A673 (cell line): ENCODE measurements at regions not wholly inside any gene's neighbourhood (a gene's known extent, or its start where the extent isn't known, plus 50 kb on each side); places are given as distances from the start of the nearest gene placed in this dataset.

Experiments
- BruUV-seq: library from RNA; stranded (reverse); fragments of 400-500 nt; replicated peaks from 2 replicates; lab custom pipeline; 2021; lab: Mats Ljungman, UMichigan
- CTCF ChIA-PET: fragments of 300-600 bp; sonication (Branson Sonifier 250); formaldehyde crosslinking; loops from one replicate; lab custom pipeline; 2022; ENCODE audit warnings: antibody characterized with exemption; lab: Charles Lee
- POLR2A ChIA-PET: fragments of 300-600 bp; sonication (Branson Sonifier 250); formaldehyde crosslinking; loops from one replicate; lab custom pipeline; 2022; ENCODE audit warnings: antibody characterized with exemption; ENCODE audit not compliant: low non-redundant PET; lab: Charles Lee
- DNase-seq: peaks from one replicate; pipeline ENCODE4 v3.0.0-alpha.2; 2015; ENCODE audit warnings: low spot score
- H3K27ac ChIP-seq: fragments of 200-600 bp; sonication (generic); 2 replicates; pipeline ENCODE4 v1.5.1; 2016; ENCODE audit warnings: mixed run types, low read depth, mild to moderate bottlenecking, mixed read lengths, antibody characterized with exemption, low read length; ENCODE audit not compliant: poor library complexity, severe bottlenecking
- H3K27me3 ChIP-seq: fragments of 200-600 bp; sonication (generic); replicated peaks from 2 replicates; pipeline ENCODE4 v1.6.1; 2017; ENCODE audit warnings: mixed run types, low read depth, mild to moderate bottlenecking, mixed read lengths, antibody characterized with exemption, low read length; ENCODE audit not compliant: insufficient read depth, poor library complexity
- H3K36me3 ChIP-seq: fragments of 200-600 bp; sonication (generic); 2 replicates; pipeline ENCODE4 v1.6.1; 2016; ENCODE audit warnings: mixed run types, mild to moderate bottlenecking, mixed read lengths, antibody characterized with exemption, low read length; ENCODE audit not compliant: insufficient read depth, poor library complexity, severe bottlenecking
- H3K4me1 ChIP-seq: fragments of 200-600 bp; sonication (generic); 2 replicates; pipeline ENCODE4 v1.6.1; 2017; ENCODE audit warnings: mixed run types, mild to moderate bottlenecking, mixed read lengths, antibody characterized with exemption, low read length; ENCODE audit not compliant: insufficient read depth, poor library complexity, severe bottlenecking
- H3K4me3 ChIP-seq: fragments of 200-600 bp; sonication (generic); 2 replicates; pipeline ENCODE4 v1.5.1; 2016; ENCODE audit warnings: low read depth, mixed run types, mild to moderate bottlenecking, mixed read lengths, low read length; ENCODE audit not compliant: poor library complexity, severe bottlenecking
- H3K9me3 ChIP-seq: fragments of 200-600 bp; sonication (generic); 2 replicates; pipeline ENCODE4 v1.6.1; 2016; ENCODE audit warnings: mixed run types, low read depth, mild to moderate bottlenecking, mixed read lengths, antibody characterized with exemption, low read length; ENCODE audit not compliant: poor library complexity, severe bottlenecking
- CTCF ChIP-seq: fragments of 300-800, 200-600 bp; sonication (generic); conservative IDR thresholded peaks from 2 replicates; pipeline ENCODE4 v1.5.1; 2017; ENCODE audit warnings: low read depth, mild to moderate bottlenecking, antibody characterized with exemption, low read length, moderate library complexity, mixed read lengths
- EZH2 ChIP-seq: fragments of 200-600 bp; sonication (generic); IDR thresholded peaks from 2 replicates; pipeline ENCODE4 v1.6.1; 2017; ENCODE audit warnings: borderline replicate concordance, low read depth, mild to moderate bottlenecking, mixed read lengths, antibody characterized with exemption, low read length; ENCODE audit not compliant: poor library complexity, severe bottlenecking
- intact Hi-C: fragments of 100-400 bp; cut with micrococcal nuclease; formaldehyde crosslinking; loops from one replicate; pipeline ENCODE4 v1.10.0; 2022; ENCODE audit not compliant: unreplicated experiment

- Histone ChIP-seq H3K27me3 (no peaks in the 10 kb centered on the region), H3K27ac (no peak overlapping the region), H3K36me3 (no peaks in the 10 kb centered on the region), H3K4me1 (no peaks in the 10 kb centered on the region), H3K4me3 (no peak overlapping the region), H3K9me3 (peaks cover 13% of the 10 kb centered on the region)
- BruUV-seq = no TSS peak
- ChIA-PET POLR2A (no interaction called here), CTCF (no interaction called here)
- intact Hi-C loops = no loop called here
- DNase-seq = no peak
- no peak for TF ChIP-seq CTCF
- TF ChIP-seq EZH2 = no peak
These were observed 545.3 kb upstream of the NCAM2 start for GRCh38 chr21:20452935-20453334.

DNA sequence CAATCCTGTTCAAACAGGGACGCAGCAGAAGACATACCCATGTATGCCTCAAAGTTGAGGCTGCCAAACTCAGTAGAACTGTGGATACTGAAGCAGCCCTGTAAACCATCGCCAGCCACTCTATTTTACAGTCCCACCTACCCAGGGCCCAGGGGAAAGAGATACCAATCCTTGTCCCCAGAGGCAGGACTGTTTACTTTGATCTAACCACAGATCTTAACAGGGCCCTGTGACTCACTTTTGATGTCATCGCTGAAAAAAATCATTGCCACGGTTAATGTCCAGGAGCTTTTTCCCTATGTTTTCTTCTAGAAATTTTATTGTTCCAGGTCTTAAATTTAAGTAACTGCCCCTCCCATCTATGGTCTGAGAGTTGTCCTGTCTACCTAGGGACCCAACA lies 538.4 kb upstream of the NCAM2 start:
- Histone ChIP-seq H3K4me1 (no peaks in the 10 kb centered on the region), H3K36me3 (no peaks in the 10 kb centered on the region), H3K4me3 (no peak overlapping the region), H3K9me3 (peaks cover 7% of the 10 kb centered on the region), H3K27ac (no peak overlapping the region), H3K27me3 (no peaks in the 10 kb centered on the region)
- CTCF ChIA-PET = no interaction called here
- intact Hi-C loops = no loop called here
- POLR2A ChIA-PET = no interaction called here
- no peak for DNase-seq
- no peak for TF ChIP-seq EZH2
- TF ChIP-seq CTCF = no peak
- BruUV-seq = no TSS peak

DNA sequence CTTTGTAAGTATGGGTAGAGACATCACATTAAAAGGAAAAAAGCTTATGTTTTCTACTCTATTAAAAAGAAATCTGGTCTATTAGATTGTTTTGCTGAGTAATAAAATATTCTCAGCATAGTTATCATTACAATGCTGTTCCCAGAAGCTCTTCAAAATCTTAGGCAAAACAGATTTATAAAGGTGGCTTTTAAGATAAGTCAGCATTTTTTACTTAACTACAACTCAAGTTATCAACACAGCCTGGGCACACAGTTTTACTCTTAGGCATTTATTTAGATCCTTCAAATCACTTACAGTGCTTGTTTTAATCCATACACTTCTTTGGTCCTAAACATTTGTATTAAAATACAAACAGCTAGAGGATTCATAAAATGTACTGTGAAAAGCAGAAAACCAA lies 534.8 kb upstream of the NCAM2 start:
- POLR2A ChIA-PET = no interaction called here

More for the DNA sequence above, 534.8 kb upstream of the NCAM2 start:
- H3K27me3 ChIP-seq = no peaks in the 10 kb centered on the region
- no peak overlapping the region for H3K27ac ChIP-seq
- intact Hi-C loops = no loop called here
- H3K4me1 ChIP-seq = no peaks in the 10 kb centered on the region
- no peaks in the 10 kb centered on the region for H3K36me3 ChIP-seq
- CTCF ChIA-PET = no interaction called here
- peaks cover 7% of the 10 kb centered on the region for H3K9me3 ChIP-seq
- H3K4me3 ChIP-seq = no peak overlapping the region
- DNase-seq = no peak
- TF ChIP-seq EZH2 (no peak), CTCF (no peak)
- BruUV-seq = no TSS peak
